Astrocyte of the spinal cord (primary cell): ENCODE measurements at regions not wholly inside any gene's neighbourhood (a gene's known extent, or its start where the extent isn't known, plus 50 kb on each side); places are given as distances from the start of the nearest gene placed in this dataset.

ENCODE experiments used
- DNase-seq: peaks from one replicate; pipeline ENCODE4 v3.0.0; 2011; ENCODE audit warnings: low read depth, low spot score
- H3K4me3 ChIP-seq: 2 replicates; pipeline ENCODE4 v1.5.1; 2011; ENCODE audit warnings: low read depth, mild to moderate bottlenecking, low read length, moderate library complexity
- in situ Hi-C: cut with HindIII; loops from 2 replicates; pipeline ENCODE4 v1.10.0; 2017; ENCODE audit warnings: low sequenced_read_pairs
- TF ChIP-seq, protein P1 (sequence below): IDR thresholded peaks from 2 replicates; pipeline ENCODE4 v1.5.1; 2012; ENCODE audit warnings: low read depth, mild to moderate bottlenecking, low read length, inconsistent platforms

DNA sequence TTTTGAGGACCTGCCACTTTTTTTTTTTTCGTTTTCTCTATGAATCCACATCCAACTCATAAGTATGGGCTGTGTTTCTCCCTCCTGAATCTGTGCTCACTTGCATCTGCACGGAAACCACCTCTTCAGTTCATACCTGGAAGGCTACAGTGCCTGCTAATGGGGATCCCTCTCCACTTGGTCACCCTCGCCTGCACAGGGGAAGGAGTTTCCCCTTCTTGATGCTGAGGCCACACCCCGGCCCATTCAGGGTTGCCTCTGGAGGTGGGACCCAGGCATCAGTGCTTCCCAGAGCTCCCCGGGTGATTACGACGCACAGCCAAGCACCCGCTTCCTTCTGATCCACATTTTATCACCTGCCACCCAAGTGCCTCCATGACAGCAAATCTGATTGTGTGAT lies 85.9 kb upstream of the TBC1D3K start:
- in situ Hi-C loops: no loop called here
- DNase-seq: no peak
- H3K4me3 ChIP-seq: no peak overlapping the region
- TF ChIP-seq, protein P1, sequence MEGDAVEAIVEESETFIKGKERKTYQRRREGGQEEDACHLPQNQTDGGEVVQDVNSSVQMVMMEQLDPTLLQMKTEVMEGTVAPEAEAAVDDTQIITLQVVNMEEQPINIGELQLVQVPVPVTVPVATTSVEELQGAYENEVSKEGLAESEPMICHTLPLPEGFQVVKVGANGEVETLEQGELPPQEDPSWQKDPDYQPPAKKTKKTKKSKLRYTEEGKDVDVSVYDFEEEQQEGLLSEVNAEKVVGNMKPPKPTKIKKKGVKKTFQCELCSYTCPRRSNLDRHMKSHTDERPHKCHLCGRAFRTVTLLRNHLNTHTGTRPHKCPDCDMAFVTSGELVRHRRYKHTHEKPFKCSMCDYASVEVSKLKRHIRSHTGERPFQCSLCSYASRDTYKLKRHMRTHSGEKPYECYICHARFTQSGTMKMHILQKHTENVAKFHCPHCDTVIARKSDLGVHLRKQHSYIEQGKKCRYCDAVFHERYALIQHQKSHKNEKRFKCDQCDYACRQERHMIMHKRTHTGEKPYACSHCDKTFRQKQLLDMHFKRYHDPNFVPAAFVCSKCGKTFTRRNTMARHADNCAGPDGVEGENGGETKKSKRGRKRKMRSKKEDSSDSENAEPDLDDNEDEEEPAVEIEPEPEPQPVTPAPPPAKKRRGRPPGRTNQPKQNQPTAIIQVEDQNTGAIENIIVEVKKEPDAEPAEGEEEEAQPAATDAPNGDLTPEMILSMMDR: no peak

- DNase-seq: no peak
- in situ Hi-C loops: no loop called here
- TF ChIP-seq, protein P1: no peak
- no peak overlapping the region for H3K4me3 ChIP-seq
Measured at GRCh38 chr17:37836593-37836992, 87.6 kb upstream of the TBC1D3K start.

DNA sequence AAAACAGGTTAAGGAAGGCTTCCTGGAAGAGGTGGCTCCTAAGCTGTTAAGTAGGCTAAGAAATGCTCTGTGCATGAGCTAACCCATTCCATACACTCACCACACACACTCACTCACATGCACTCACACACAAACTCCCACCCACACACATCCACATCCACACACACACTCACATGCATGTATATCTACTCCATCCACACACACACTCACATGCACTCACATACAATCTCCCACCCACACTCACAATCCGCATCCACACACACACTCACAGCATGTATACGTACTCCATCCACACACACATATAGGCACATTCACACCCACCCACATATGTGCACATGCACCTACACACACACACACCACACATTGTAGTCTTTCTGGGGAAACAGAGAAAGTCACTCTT lies 89.3 kb upstream of the HNF1B start:
- in situ Hi-C loops: no loop called here
- DNase-seq: no peak
- no peak overlapping the region for H3K4me3 ChIP-seq
- TF ChIP-seq, protein P1: no peak

DNA sequence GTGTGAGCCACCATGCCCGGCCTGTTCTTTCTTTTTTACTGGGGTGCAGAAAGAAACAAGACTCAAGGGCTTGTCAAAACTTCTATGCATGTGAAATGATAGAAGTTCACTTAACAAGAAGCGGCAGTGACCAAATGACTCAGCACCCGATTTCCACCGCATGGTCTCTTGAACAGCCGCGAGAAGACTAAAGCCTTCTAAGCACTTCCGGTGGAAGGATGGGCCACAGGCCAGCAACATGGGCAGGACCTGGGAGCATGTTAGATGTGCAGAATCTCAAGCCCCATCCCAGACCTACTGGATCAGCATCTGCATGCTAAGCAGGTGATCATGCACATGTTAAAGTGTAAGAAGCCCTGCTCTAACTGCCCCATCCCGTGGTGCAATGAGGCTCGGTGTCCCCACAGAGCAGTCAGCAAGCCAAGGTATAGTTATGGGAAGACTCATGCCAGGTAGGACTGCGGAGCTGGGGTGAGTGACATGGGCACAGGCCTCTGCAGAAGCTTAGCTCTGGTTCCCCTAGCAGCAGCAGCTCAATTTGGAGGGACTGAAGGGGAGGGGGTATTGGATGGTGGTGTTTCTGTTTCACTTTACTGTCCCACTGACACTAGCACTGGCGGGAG lies 88.5 kb upstream of the HNF1B start:
- no peak overlapping the region for H3K4me3 ChIP-seq
- in situ Hi-C loops: no loop called here
- TF ChIP-seq, protein P1: no peak
- no peak for DNase-seq

- H3K4me3 ChIP-seq: no peak overlapping the region
- DNase-seq: no peak
- TF ChIP-seq, protein P1: no peak
- in situ Hi-C loops: no loop called here
Measured at GRCh38 chr17:37831986-37832385, 87.1 kb upstream of the HNF1B start.

GRCh38 chr17:37831492-37831891 lies 86.6 kb upstream of the HNF1B start:
- H3K4me3 ChIP-seq: no peak overlapping the region
- in situ Hi-C loops: no loop called here
- TF ChIP-seq, protein P1: no peak
- DNase-seq: no peak
